ENCODE measurements at regions not wholly inside any gene's neighbourhood (a gene's known extent, or its start where the extent isn't known, plus 50 kb on each side); places are given as distances from the start of the nearest gene placed in this dataset.
A peak's percentile ranks its signal among the peaks of the same experiment; 100 is the strongest.

DNA sequence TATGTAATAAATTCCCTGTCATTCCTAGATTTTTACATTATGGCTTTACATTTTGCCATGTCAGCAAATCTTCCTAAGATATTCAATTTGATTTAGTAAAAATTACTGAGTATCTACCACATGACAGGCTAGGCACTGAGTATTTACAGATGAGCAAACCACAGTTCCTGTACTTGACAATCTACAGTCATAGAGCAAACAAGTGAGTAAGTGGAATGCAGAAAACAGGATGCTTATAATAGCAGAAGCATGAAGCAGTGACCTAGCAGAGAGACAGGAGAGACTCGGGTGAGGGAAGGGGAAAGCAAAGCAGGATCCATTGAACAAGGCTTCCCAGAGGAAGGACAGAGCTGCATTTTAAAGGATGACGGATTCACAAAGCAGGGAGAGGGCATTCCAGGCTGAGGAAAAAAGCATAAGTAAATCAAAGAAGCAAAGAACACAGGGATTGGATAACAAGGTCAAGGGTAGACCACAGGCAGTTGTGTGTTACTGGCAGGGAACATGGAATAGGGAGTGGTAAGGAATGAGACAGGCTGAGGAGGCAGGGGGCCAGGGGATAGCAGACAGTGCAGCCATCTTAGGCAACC is 124.7 kb upstream of the C1QTNF7 start:
- no peak overlapping the region for H3K18ac ChIP-seq (ENCODE audit: low read length)
- WGBS (ENCODE audit: extremely low coverage, insufficient coverage, low lambda C conversion rate): no CpG with 5 or more reads among the region's 2 CpGs

GRCh38 chr4:15314974-15315373 is 112.9 kb upstream of the C1QTNF7 start:
- H3K27ac ChIP-seq (ENCODE audit: low read depth, low read length): no peak overlapping the region
- no peak overlapping the region for H4K8ac ChIP-seq (ENCODE audit: low read depth, low read length)
- no peaks in the 10 kb centered on the region for H3K79me2 ChIP-seq (ENCODE audit: control insufficient read depth, insufficient read depth, low read length)
- H2AK5ac ChIP-seq (ENCODE audit: low read length): no peak overlapping the region
- no peak overlapping the region for H3K4ac ChIP-seq (ENCODE audit: low read depth, low read length)
- H2BK15ac ChIP-seq (replicated peaks; ENCODE audit: low read depth): no peak overlapping the region
- H3K4me2 ChIP-seq (ENCODE audit: low read length): no peak overlapping the region
- no peak overlapping the region for H2BK5ac ChIP-seq (ENCODE audit: low read length)
- H3K18ac ChIP-seq (ENCODE audit: low read length): no peak overlapping the region
- no peak overlapping the region for H3K23ac ChIP-seq (ENCODE audit: low read length)
- H4K5ac ChIP-seq (ENCODE audit: low read length): no peak overlapping the region
- H3K27me3 ChIP-seq (ENCODE audit: insufficient read depth, low read length, poor library complexity): no peaks in the 10 kb centered on the region
- no peak overlapping the region for H3K9ac ChIP-seq (ENCODE audit: low read length)
- H3K4me3 ChIP-seq (ENCODE audit: low read length): no peak overlapping the region
- no peak overlapping the region for H2BK120ac ChIP-seq (ENCODE audit: low read depth, low read length)
- no peaks in the 10 kb centered on the region for H3K79me1 ChIP-seq (ENCODE audit: low read length)
- H3K36me3 ChIP-seq (ENCODE audit: control insufficient read depth, insufficient read depth, low read length): no peaks in the 10 kb centered on the region
- DNase-seq: no peak
- WGBS (ENCODE audit: extremely low coverage, insufficient coverage, low lambda C conversion rate): no CpG with 5 or more reads among the region's 3 CpGs
- H3K4me1 ChIP-seq (ENCODE audit: control insufficient read depth, low read depth, low read length): no peaks in the 10 kb centered on the region
- H3K56ac ChIP-seq (ENCODE audit: low read length): no peak overlapping the region

More for the DNA sequence above, 124.7 kb upstream of the C1QTNF7 start:
- H4K5ac ChIP-seq (ENCODE audit: low read length): no peak overlapping the region
- no peak overlapping the region for H2BK15ac ChIP-seq (replicated peaks; ENCODE audit: low read depth)
- H3K36me3 ChIP-seq (ENCODE audit: control insufficient read depth, insufficient read depth, low read length): no peaks in the 10 kb centered on the region
- no peak overlapping the region for H3K9ac ChIP-seq (ENCODE audit: low read length)
- no peak overlapping the region for H2BK120ac ChIP-seq (ENCODE audit: low read depth, low read length)
- H3K56ac ChIP-seq (ENCODE audit: low read length): no peak overlapping the region
- no peak overlapping the region for H4K8ac ChIP-seq (ENCODE audit: low read depth, low read length)
- H3K79me2 ChIP-seq (ENCODE audit: control insufficient read depth, insufficient read depth, low read length): no peaks in the 10 kb centered on the region
- no peak for DNase-seq
- no peak overlapping the region for H3K27ac ChIP-seq (ENCODE audit: low read depth, low read length)
- H3K79me1 ChIP-seq (ENCODE audit: low read length): no peaks in the 10 kb centered on the region
- H3K4me3 ChIP-seq (ENCODE audit: low read length): no peak overlapping the region
- H3K4ac ChIP-seq (ENCODE audit: low read depth, low read length): no peak overlapping the region
- H3K4me2 ChIP-seq (ENCODE audit: low read length): no peak overlapping the region
- H3K27me3 ChIP-seq (ENCODE audit: insufficient read depth, low read length, poor library complexity): no peaks in the 10 kb centered on the region
- H2BK5ac ChIP-seq (ENCODE audit: low read length): no peak overlapping the region
- H3K4me1 ChIP-seq (ENCODE audit: control insufficient read depth, low read depth, low read length): no peaks in the 10 kb centered on the region
- H2AK5ac ChIP-seq (ENCODE audit: low read length): no peak overlapping the region
- no peak overlapping the region for H3K23ac ChIP-seq (ENCODE audit: low read length)

GRCh38 chr4:15317246-15317645 is 110.6 kb upstream of the C1QTNF7 start:
- Histone ChIP-seq H3K18ac (ENCODE audit: low read length) (no peak overlapping the region), H2BK15ac (replicated peaks; ENCODE audit: low read depth) (no peak overlapping the region), H3K4me2 (ENCODE audit: low read length) (no peak overlapping the region), H3K36me3 (ENCODE audit: control insufficient read depth, insufficient read depth, low read length) (no peaks in the 10 kb centered on the region), H2BK120ac (ENCODE audit: low read depth, low read length) (no peak overlapping the region), H4K8ac (ENCODE audit: low read depth, low read length) (no peak overlapping the region), H3K9ac (ENCODE audit: low read length) (no peak overlapping the region), H3K79me1 (ENCODE audit: low read length) (no peaks in the 10 kb centered on the region), H3K4ac (ENCODE audit: low read depth, low read length) (no peak overlapping the region), H3K27me3 (ENCODE audit: insufficient read depth, low read length, poor library complexity) (no peaks in the 10 kb centered on the region), H3K79me2 (ENCODE audit: control insufficient read depth, insufficient read depth, low read length) (no peaks in the 10 kb centered on the region), H3K4me3 (ENCODE audit: low read length) (no peak overlapping the region), H3K4me1 (ENCODE audit: control insufficient read depth, low read depth, low read length) (no peaks in the 10 kb centered on the region), H3K23ac (ENCODE audit: low read length) (no peak overlapping the region), H3K56ac (ENCODE audit: low read length) (no peak overlapping the region), H2BK5ac (ENCODE audit: low read length) (no peak overlapping the region), H4K5ac (ENCODE audit: low read length) (no peak overlapping the region), H2AK5ac (ENCODE audit: low read length) (no peak overlapping the region), H3K27ac (ENCODE audit: low read depth, low read length) (no peak overlapping the region)
- no peak for DNase-seq
- WGBS (ENCODE audit: extremely low coverage, insufficient coverage, low lambda C conversion rate): no CpG with 5 or more reads among the region's 3 CpGs

GRCh38 chr4:15318621-15319348 is 109.0 kb upstream of the C1QTNF7 start:
- Histone ChIP-seq H3K4me2 (ENCODE audit: low read length) (no peak overlapping the region), H4K8ac (ENCODE audit: low read depth, low read length) (no peak overlapping the region), H2BK120ac (ENCODE audit: low read depth, low read length) (no peak overlapping the region), H3K4me3 (ENCODE audit: low read length) (no peak overlapping the region), H2AK5ac (ENCODE audit: low read length) (no peak overlapping the region), H3K79me1 (ENCODE audit: low read length) (no peaks in the 10 kb centered on the region), H3K27ac (ENCODE audit: low read depth, low read length) (no peak overlapping the region), H3K56ac (ENCODE audit: low read length) (no peak overlapping the region), H3K79me2 (ENCODE audit: control insufficient read depth, insufficient read depth, low read length) (no peaks in the 10 kb centered on the region), H2BK15ac (replicated peaks; ENCODE audit: low read depth) (no peak overlapping the region), H3K9ac (ENCODE audit: low read length) (no peak overlapping the region), H3K4me1 (ENCODE audit: control insufficient read depth, low read depth, low read length) (no peaks in the 10 kb centered on the region), H4K5ac (ENCODE audit: low read length) (no peak overlapping the region), H3K18ac (ENCODE audit: low read length) (peak overlapping the region; percentile 22), H2BK5ac (ENCODE audit: low read length) (no peak overlapping the region), H3K27me3 (ENCODE audit: insufficient read depth, low read length, poor library complexity) (no peaks in the 10 kb centered on the region), H3K36me3 (ENCODE audit: control insufficient read depth, insufficient read depth, low read length) (no peaks in the 10 kb centered on the region), H3K23ac (ENCODE audit: low read length) (no peak overlapping the region), H3K4ac (ENCODE audit: low read depth, low read length) (no peak overlapping the region)
- no CpG with 5 or more reads among the region's 4 CpGs for WGBS (ENCODE audit: extremely low coverage, insufficient coverage, low lambda C conversion rate)
- peak; percentile 48 for DNase-seq

DNA sequence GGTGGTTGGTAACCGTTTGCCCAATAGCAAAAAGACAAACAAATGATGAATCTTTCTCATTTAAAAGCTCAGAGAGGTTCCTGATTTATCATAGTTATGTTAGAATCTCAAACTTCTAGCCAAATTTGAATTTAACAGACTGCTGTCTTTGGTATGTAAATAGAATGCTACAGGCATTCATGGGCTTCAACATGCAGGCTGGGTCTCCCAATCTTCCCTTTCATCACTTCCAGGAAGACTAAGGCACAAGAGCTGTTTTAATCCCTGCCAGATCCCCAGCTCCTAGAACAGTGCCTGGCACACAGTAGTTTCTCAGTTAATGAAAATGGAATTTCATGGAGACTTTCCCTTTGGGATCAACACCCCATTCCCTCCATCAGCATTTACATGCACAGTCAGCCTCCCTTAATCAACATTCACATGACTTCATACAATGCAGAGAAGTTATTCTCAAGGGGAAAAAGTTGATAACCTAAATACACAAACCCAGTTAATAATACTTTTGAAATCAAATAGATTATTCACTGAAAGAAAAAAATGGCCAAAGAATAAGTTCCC is 107.6 kb upstream of the C1QTNF7 start:
- no peak overlapping the region for H3K4me3 ChIP-seq (ENCODE audit: low read length)
- H3K56ac ChIP-seq (ENCODE audit: low read length): no peak overlapping the region
- WGBS (ENCODE audit: extremely low coverage, insufficient coverage, low lambda C conversion rate): no CpG with 5 or more reads among the region's 1 CpG
- no peak overlapping the region for H3K18ac ChIP-seq (ENCODE audit: low read length)
- H2AK5ac ChIP-seq (ENCODE audit: low read length): no peak overlapping the region
- no peak overlapping the region for H4K8ac ChIP-seq (ENCODE audit: low read depth, low read length)
- no peak overlapping the region for H3K23ac ChIP-seq (ENCODE audit: low read length)
- H2BK15ac ChIP-seq (replicated peaks; ENCODE audit: low read depth): no peak overlapping the region
- H3K79me1 ChIP-seq (ENCODE audit: low read length): no peaks in the 10 kb centered on the region
- H4K5ac ChIP-seq (ENCODE audit: low read length): no peak overlapping the region
- no peaks in the 10 kb centered on the region for H3K27me3 ChIP-seq (ENCODE audit: insufficient read depth, low read length, poor library complexity)
- no peak overlapping the region for H3K9ac ChIP-seq (ENCODE audit: low read length)
- DNase-seq: peak; percentile 27
- H3K79me2 ChIP-seq (ENCODE audit: control insufficient read depth, insufficient read depth, low read length): no peaks in the 10 kb centered on the region
- no peak overlapping the region for H3K4me2 ChIP-seq (ENCODE audit: low read length)
- no peak overlapping the region for H3K27ac ChIP-seq (ENCODE audit: low read depth, low read length)
- H3K4me1 ChIP-seq (ENCODE audit: control insufficient read depth, low read depth, low read length): no peaks in the 10 kb centered on the region
- no peak overlapping the region for H2BK5ac ChIP-seq (ENCODE audit: low read length)
- no peaks in the 10 kb centered on the region for H3K36me3 ChIP-seq (ENCODE audit: control insufficient read depth, insufficient read depth, low read length)
- H3K4ac ChIP-seq (ENCODE audit: low read depth, low read length): no peak overlapping the region
- H2BK120ac ChIP-seq (ENCODE audit: low read depth, low read length): no peak overlapping the region

All from mesendoderm (in vitro differentiated cells).